HCT116 (cell line): ENCODE measurements at regions not wholly inside any gene's neighbourhood (a gene's known extent, or its start where the extent isn't known, plus 50 kb on each side); places are given as distances from the start of the nearest gene placed in this dataset.

ENCODE experiments used
- CEBPB ChIP-seq: IDR thresholded peaks from 2 replicates; pipeline ENCODE4 v1.6.1; 2012; ENCODE audit warnings: low read depth
- CTCF ChIP-seq, 3 experiments: fragments of 200-600 bp in 1 of 3; sonication (generic) in 1 of 3; IDR thresholded peaks in 2 of 3; conservative IDR thresholded peaks in 1 of 3; 2 replicates each; pipeline ENCODE4 v1.5.1; 2012 to 2017; ENCODE audit warnings: low read depth in 2 of 3, low read length in 2 of 3, antibody characterized with exemption in 1 of 3, borderline replicate concordance in 1 of 3, control low read depth in 1 of 3, mild to moderate bottlenecking in 1 of 3, mixed read lengths in 1 of 3, mixed run types in 1 of 3, moderate library complexity in 1 of 3; ENCODE audit not compliant: insufficient read depth in 1 of 3
- ELF1 ChIP-seq: IDR thresholded peaks from 2 replicates; pipeline ENCODE4 v1.6.1; 2012; ENCODE audit warnings: low read depth, borderline replicate concordance
- FOSL1 ChIP-seq: IDR thresholded peaks from 2 replicates; pipeline ENCODE4 v1.6.1; 2012; ENCODE audit warnings: low read depth
- POLR2A ChIP-seq: IDR thresholded peaks from 2 replicates; pipeline ENCODE4 v1.7.0; 2011; ENCODE audit warnings: borderline replicate concordance; ENCODE audit not compliant: insufficient read depth, insufficient read length; ENCODE audit errors: extremely low read depth
- SP1 ChIP-seq: IDR thresholded peaks from 2 replicates; pipeline ENCODE4 v1.6.1; 2012; ENCODE audit warnings: low read depth
- YY1 ChIP-seq: IDR thresholded peaks from 2 replicates; pipeline ENCODE4 v1.6.1; 2011; ENCODE audit warnings: low read length, low read depth, moderate library complexity, mild to moderate bottlenecking; ENCODE audit not compliant: insufficient replicate concordance; ENCODE audit errors: extremely low read depth
- ZBTB33 ChIP-seq: IDR thresholded peaks from 2 replicates; pipeline ENCODE4 v1.6.1; 2011; ENCODE audit warnings: mild to moderate bottlenecking, low read length, moderate library complexity; ENCODE audit not compliant: insufficient replicate concordance; ENCODE audit errors: extremely low read depth
- ZNF274 ChIP-seq: fragments of 200-500 bp; sonication (Bioruptor generic); IDR thresholded peaks from 2 replicates; pipeline ENCODE4 v1.6.1; 2014; ENCODE audit warnings: mild to moderate bottlenecking, low read depth, low read length, inconsistent platforms
- TF ChIP-seq, protein P1 (sequence below): IDR thresholded peaks from 2 replicates; pipeline ENCODE4 v1.6.1; 2012

DNA sequence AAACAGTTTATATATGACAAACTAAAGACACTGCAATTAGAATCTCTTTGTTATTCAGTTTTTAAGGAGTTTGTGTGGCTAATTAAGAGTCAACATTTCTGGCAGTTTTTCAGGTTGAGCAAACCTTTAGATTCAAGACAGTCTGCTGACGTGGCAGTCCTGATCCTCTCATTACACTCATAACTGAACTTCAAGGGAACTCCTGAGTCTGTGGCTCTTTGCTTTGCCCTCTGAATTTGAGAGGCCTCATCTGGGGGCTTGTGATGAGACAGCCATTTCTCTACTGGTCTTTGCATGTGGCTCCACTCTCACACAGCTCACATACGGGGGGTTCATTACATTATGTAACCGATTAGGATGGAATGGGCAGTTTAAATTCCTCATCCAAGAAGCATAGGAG, 182.9 kb upstream of the MEF2C start:
- TF ChIP-seq CTCF (IDR thresholded peaks at IDR 0.05 in 2 of 3, conservative IDR thresholded peaks at IDR 0.05 in 1 of 3; ENCODE audit: borderline replicate concordance in 1 of 3, insufficient read depth in 1 of 3, low read depth in 2 of 3, low read length in 2 of 3) (no peak), CEBPB (no peak), POLR2A (no peak), SP1 (no peak), ZBTB33 (no peak), FOSL1 (no peak), ZNF274 (no peak), YY1 (no peak), ELF1 (no peak)
- TF ChIP-seq, protein P1, sequence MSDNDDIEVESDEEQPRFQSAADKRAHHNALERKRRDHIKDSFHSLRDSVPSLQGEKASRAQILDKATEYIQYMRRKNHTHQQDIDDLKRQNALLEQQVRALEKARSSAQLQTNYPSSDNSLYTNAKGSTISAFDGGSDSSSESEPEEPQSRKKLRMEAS: no peak
